HUES64 (cell line): ENCODE measurements at regions not wholly inside any gene's neighbourhood (a gene's known extent, or its start where the extent isn't known, plus 50 kb on each side); places are given as distances from the start of the nearest gene placed in this dataset.

Experiments used
- H3K27ac ChIP-seq: 2 replicates; pipeline ENCODE4 v1.7.0; 2013; ENCODE audit warnings: low read depth, low read length, inconsistent platforms
- H3K27me3 ChIP-seq: 2 replicates; pipeline ENCODE4 v1.6.1; 2013; ENCODE audit warnings: mild to moderate bottlenecking, low read length; ENCODE audit not compliant: insufficient read depth
- H3K36me3 ChIP-seq: 2 replicates; pipeline ENCODE4 v1.6.1; 2013; ENCODE audit warnings: mild to moderate bottlenecking, low read length; ENCODE audit not compliant: insufficient read depth
- H3K4me1 ChIP-seq: 2 replicates; pipeline ENCODE4 v1.6.1; 2013; ENCODE audit warnings: mild to moderate bottlenecking, low read length, moderate library complexity; ENCODE audit not compliant: insufficient read depth
- H3K4me3 ChIP-seq: 2 replicates; pipeline ENCODE4 v1.5.1; 2013; ENCODE audit warnings: mild to moderate bottlenecking, low read length, moderate library complexity
- H3K9ac ChIP-seq: 2 replicates; pipeline ENCODE4 v1.6.1; 2013; ENCODE audit warnings: mild to moderate bottlenecking, low read depth, low read length
- H3K9me3 ChIP-seq: 2 replicates; pipeline ENCODE4 v1.6.1; 2013; ENCODE audit warnings: low read depth, low read length; ENCODE audit not compliant: insufficient read depth
- WGBS: fragments of 150-250, 120-280 bp; methylation state at CpG from one replicate; pipeline ENCODE4 v1.1.7; 2013; ENCODE audit warnings: missing lambda C conversion rate; 5-methylcytosine and 5-hydroxymethylcytosine counted together

GRCh38 chr13:31426395-31426794, 226.6 kb downstream of the B3GLCT start:
- Histone ChIP-seq H3K4me3 (no peak overlapping the region), H3K27me3 (no peaks in the 10 kb centered on the region), H3K9me3 (no peaks in the 10 kb centered on the region), H3K27ac (no peak overlapping the region), H3K4me1 (peaks cover 4% of the 10 kb centered on the region; the same call in 1 of the 2 replicates), H3K9ac (no peak overlapping the region), H3K36me3 (no peaks in the 10 kb centered on the region)

GRCh38 chr13:31427151-31428100, 227.7 kb downstream of the B3GLCT start:
- no peak overlapping the region for H3K4me3 ChIP-seq
- H3K27ac ChIP-seq, result no peak overlapping the region
- H3K27me3 ChIP-seq, result no peaks in the 10 kb centered on the region
- peaks cover 4% of the 10 kb centered on the region; the same call in 1 of the 2 replicates for H3K4me1 ChIP-seq
- no peaks in the 10 kb centered on the region for H3K36me3 ChIP-seq
- WGBS, result 73% methylated on average over 4 of the region's 4 CpGs
- H3K9me3 ChIP-seq, result no peaks in the 10 kb centered on the region
- no peak overlapping the region for H3K9ac ChIP-seq

DNA sequence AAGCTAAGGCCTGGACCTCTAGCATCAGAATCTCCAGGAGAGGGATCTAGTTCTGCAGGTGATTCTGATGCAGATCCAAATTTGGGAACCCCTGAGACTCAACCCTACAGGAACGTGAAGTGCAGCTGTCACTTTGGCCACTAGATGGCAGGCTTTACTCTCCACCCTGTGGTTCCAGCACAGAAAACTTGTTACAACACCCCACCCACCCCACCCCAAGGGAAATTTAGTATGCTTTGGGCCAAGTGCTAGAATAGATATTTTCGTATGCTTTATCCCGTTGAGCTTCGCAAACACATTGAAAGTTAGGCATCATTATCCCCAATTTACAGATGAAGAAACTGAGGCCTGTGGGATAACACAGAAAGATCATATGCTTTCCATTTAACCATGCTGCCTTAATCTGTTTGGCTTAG, 232.0 kb downstream of the B3GLCT start:
- Histone ChIP-seq H3K9me3 (no peaks in the 10 kb centered on the region), H3K36me3 (no peaks in the 10 kb centered on the region), H3K27ac (no peak overlapping the region), H3K4me3 (no peak overlapping the region), H3K27me3 (no peaks in the 10 kb centered on the region), H3K4me1 (no peaks in the 10 kb centered on the region), H3K9ac (no peak overlapping the region)
- WGBS, result 70% methylated on average over 4 of the region's 4 CpGs

GRCh38 chr13:31433207-31433606, 233.4 kb downstream of the B3GLCT start:
- no peaks in the 10 kb centered on the region for H3K4me1 ChIP-seq
- H3K27ac ChIP-seq, result no peak overlapping the region
- no peaks in the 10 kb centered on the region for H3K27me3 ChIP-seq
- H3K9me3 ChIP-seq, result no peaks in the 10 kb centered on the region
- no peaks in the 10 kb centered on the region for H3K36me3 ChIP-seq
- H3K9ac ChIP-seq, result no peak overlapping the region
- H3K4me3 ChIP-seq, result no peak overlapping the region
- WGBS, result no CpG with 5 or more reads among the region's 1 CpG

GRCh38 chr13:31433746-31434145, 234.0 kb downstream of the B3GLCT start:
- no peak overlapping the region for H3K4me3 ChIP-seq
- no peak overlapping the region for H3K9ac ChIP-seq
- H3K9me3 ChIP-seq, result no peaks in the 10 kb centered on the region
- no peaks in the 10 kb centered on the region for H3K36me3 ChIP-seq
- 92% methylated on average over 5 of the region's 7 CpGs for WGBS
- no peaks in the 10 kb centered on the region for H3K27me3 ChIP-seq
- no peak overlapping the region for H3K27ac ChIP-seq
- H3K4me1 ChIP-seq, result no peaks in the 10 kb centered on the region

DNA sequence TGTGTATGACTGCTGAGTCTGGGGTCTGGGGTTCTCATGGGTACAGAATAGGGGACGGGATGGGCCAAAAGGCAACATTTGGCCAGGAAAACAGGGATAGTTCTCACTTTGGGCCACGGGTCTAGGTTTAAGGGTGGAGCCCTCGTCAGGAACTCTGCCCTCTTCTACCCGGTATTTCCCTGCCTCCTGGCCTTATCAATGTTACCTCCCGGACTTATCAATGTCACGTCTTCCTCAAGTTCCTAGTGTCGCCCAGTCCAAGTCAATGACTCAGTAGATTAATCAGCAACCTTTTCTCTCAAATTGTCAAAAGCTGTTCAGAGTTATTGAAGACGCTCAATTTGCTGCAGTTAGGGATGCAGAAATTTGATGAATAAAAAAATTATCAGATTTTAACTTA, 234.8 kb downstream of the B3GLCT start:
- Histone ChIP-seq H3K27ac (no peak overlapping the region), H3K4me3 (no peak overlapping the region), H3K9ac (no peak overlapping the region), H3K36me3 (no peaks in the 10 kb centered on the region), H3K4me1 (no peaks in the 10 kb centered on the region), H3K9me3 (no peaks in the 10 kb centered on the region), H3K27me3 (no peaks in the 10 kb centered on the region)
- 92% methylated on average over 7 of the region's 8 CpGs for WGBS

DNA sequence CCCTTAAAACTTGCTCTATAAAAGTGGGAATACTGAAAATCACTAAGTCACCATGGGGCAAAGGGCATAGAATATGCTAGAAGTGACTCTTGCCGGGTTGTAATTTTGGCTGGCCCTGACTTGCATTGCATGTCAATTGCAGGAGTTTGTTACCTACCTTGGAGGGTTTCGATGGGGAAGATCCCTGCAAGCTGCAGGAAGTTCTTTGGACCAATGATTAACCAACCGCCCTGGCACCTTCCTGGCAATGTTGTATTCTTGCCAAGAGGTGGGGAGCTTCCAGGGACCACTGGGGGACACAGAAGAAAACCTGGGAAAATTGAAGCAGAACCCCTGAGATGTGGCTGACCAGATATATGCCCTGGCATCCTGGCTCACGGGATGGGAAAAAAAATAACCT, 235.8 kb downstream of the B3GLCT start:
- H3K27ac ChIP-seq, result no peak overlapping the region
- H3K4me3 ChIP-seq, result no peak overlapping the region
- no peak overlapping the region for H3K9ac ChIP-seq
- no peaks in the 10 kb centered on the region for H3K4me1 ChIP-seq
- H3K36me3 ChIP-seq, result no peaks in the 10 kb centered on the region
- no peaks in the 10 kb centered on the region for H3K27me3 ChIP-seq
- no peaks in the 10 kb centered on the region for H3K9me3 ChIP-seq
- WGBS, result 94% methylated on average over 4 of the region's 4 CpGs

GRCh38 chr13:31436478-31436877, 236.7 kb downstream of the B3GLCT start:
- 86% methylated on average over 5 of the region's 5 CpGs for WGBS
- H3K9me3 ChIP-seq, result no peaks in the 10 kb centered on the region
- H3K27ac ChIP-seq, result no peak overlapping the region
- no peaks in the 10 kb centered on the region for H3K4me1 ChIP-seq
- H3K27me3 ChIP-seq, result no peaks in the 10 kb centered on the region
- H3K4me3 ChIP-seq, result no peak overlapping the region
- H3K9ac ChIP-seq, result no peak overlapping the region
- no peaks in the 10 kb centered on the region for H3K36me3 ChIP-seq

GRCh38 chr13:31437975-31438374, 238.2 kb downstream of the B3GLCT start:
- Histone ChIP-seq H3K4me1 (no peaks in the 10 kb centered on the region), H3K36me3 (no peaks in the 10 kb centered on the region), H3K27ac (no peak overlapping the region), H3K4me3 (no peak overlapping the region), H3K9me3 (no peaks in the 10 kb centered on the region), H3K27me3 (no peaks in the 10 kb centered on the region), H3K9ac (no peak overlapping the region)
- WGBS, result 93% methylated on average over 3 of the region's 3 CpGs

- H3K4me1 ChIP-seq, result no peaks in the 10 kb centered on the region
- WGBS, result 98% methylated on average over 2 of the region's 2 CpGs
- no peaks in the 10 kb centered on the region for H3K9me3 ChIP-seq
- H3K36me3 ChIP-seq, result no peaks in the 10 kb centered on the region
- H3K9ac ChIP-seq, result no peak overlapping the region
- H3K4me3 ChIP-seq, result no peak overlapping the region
- H3K27me3 ChIP-seq, result no peaks in the 10 kb centered on the region
- no peak overlapping the region for H3K27ac ChIP-seq
Measured at GRCh38 chr13:31440132-31440531, 240.4 kb downstream of the B3GLCT start.

GRCh38 chr13:31441800-31442510, 242.2 kb downstream of the B3GLCT start:
- Histone ChIP-seq H3K4me1 (no peaks in the 10 kb centered on the region), H3K9ac (no peak overlapping the region), H3K27me3 (no peaks in the 10 kb centered on the region), H3K36me3 (no peaks in the 10 kb centered on the region), H3K9me3 (no peaks in the 10 kb centered on the region), H3K4me3 (no peak overlapping the region), H3K27ac (no peak overlapping the region)
- WGBS, result 90% methylated on average over 9 of the region's 9 CpGs
